ENCODE measurements at regions not wholly inside any gene's neighbourhood (a gene's known extent, or its start where the extent isn't known, plus 50 kb on each side); places are given as distances from the start of the nearest gene placed in this dataset.

GRCh38 chrX:9102956-9103355 lies 69.0 kb upstream of the FAM9B start:
- in situ Hi-C loops (cut with MboI): no loop called here
- Histone ChIP-seq H3K27ac (no peak overlapping the region), H2AFZ (no peak overlapping the region), H3K4me1 (ENCODE audit: insufficient read depth) (no peaks in the 10 kb centered on the region), H3K79me2 (ENCODE audit: insufficient read depth) (no peaks in the 10 kb centered on the region), H3K9ac (no peak overlapping the region), H4K20me1 (ENCODE audit: insufficient read depth) (no peaks in the 10 kb centered on the region), H3K9me3 (ENCODE audit: low read depth) (no peaks in the 10 kb centered on the region), H3F3A (ENCODE audit: insufficient read depth) (no peaks in the 10 kb centered on the region), H3K4me3 (no peak overlapping the region), H3K27me3 (replicated peaks; ENCODE audit: insufficient read depth) (no peaks in the 10 kb centered on the region), H3K36me3 (ENCODE audit: low read depth) (no peaks in the 10 kb centered on the region), H3K4me2 (ENCODE audit: unreplicated experiment) (no peak overlapping the region), H3K9me2 (ENCODE audit: insufficient read depth) (no peaks in the 10 kb centered on the region)
- WGBS, 2 experiments (ENCODE audit: low coverage in 1 of 2, low lambda C conversion rate in 2 of 2, missing lambda C conversion rate in 2 of 2): 16 to 22% methylated on average over 4 of the region's 4 CpGs
- no peak for TF ChIP-seq EZH2phosphoT487 (IDR thresholded peaks at IDR 0.05; ENCODE audit: insufficient read depth, low read depth)
- TF ChIP-seq EZH2 (IDR thresholded peaks at IDR 0.05; ENCODE audit: insufficient read depth, poor library complexity, severe bottlenecking): no peak
- no peak for DNase-seq

GRCh38 chrX:9108054-9108453 lies 74.1 kb upstream of the FAM9B start:
- Histone ChIP-seq H3K79me2 (ENCODE audit: insufficient read depth) (no peaks in the 10 kb centered on the region), H2AFZ (no peak overlapping the region), H3K4me1 (ENCODE audit: insufficient read depth) (no peaks in the 10 kb centered on the region), H3K9me3 (ENCODE audit: low read depth) (no peaks in the 10 kb centered on the region), H3K4me3 (no peak overlapping the region), H3K9me2 (ENCODE audit: insufficient read depth) (no peaks in the 10 kb centered on the region), H3K27me3 (replicated peaks; ENCODE audit: insufficient read depth) (no peaks in the 10 kb centered on the region), H3K27ac (no peak overlapping the region), H3K4me2 (ENCODE audit: unreplicated experiment) (no peak overlapping the region), H4K20me1 (ENCODE audit: insufficient read depth) (no peaks in the 10 kb centered on the region), H3F3A (ENCODE audit: insufficient read depth) (no peaks in the 10 kb centered on the region), H3K9ac (no peak overlapping the region), H3K36me3 (ENCODE audit: low read depth) (no peaks in the 10 kb centered on the region)
- no peak for TF ChIP-seq EZH2phosphoT487 (IDR thresholded peaks at IDR 0.05; ENCODE audit: insufficient read depth, low read depth)
- TF ChIP-seq EZH2 (IDR thresholded peaks at IDR 0.05; ENCODE audit: insufficient read depth, poor library complexity, severe bottlenecking): no peak
- WGBS, 2 experiments (ENCODE audit: low coverage in 1 of 2, low lambda C conversion rate in 2 of 2, missing lambda C conversion rate in 2 of 2): 7 to 11% methylated on average over 1 of the region's 1 CpG
- no peak for DNase-seq
- in situ Hi-C loops (cut with MboI): no loop called here

- no peak for DNase-seq
- H3K9me2 ChIP-seq (ENCODE audit: insufficient read depth): no peaks in the 10 kb centered on the region
These were observed 76.9 kb upstream of the FAM9B start for GRCh38 chrX:9110808-9111207.

GRCh38 chrX:9114245-9114644 lies 80.3 kb upstream of the FAM9B start:
- Histone ChIP-seq H3K4me3 (no peak overlapping the region), H3K27me3 (replicated peaks; ENCODE audit: insufficient read depth) (no peaks in the 10 kb centered on the region), H3K4me1 (ENCODE audit: insufficient read depth) (peaks cover 8% of the 10 kb centered on the region), H3K9ac (no peak overlapping the region), H3K79me2 (ENCODE audit: insufficient read depth) (no peaks in the 10 kb centered on the region), H3K4me2 (ENCODE audit: unreplicated experiment) (no peak overlapping the region), H3K27ac (no peak overlapping the region), H3K9me3 (ENCODE audit: low read depth) (no peaks in the 10 kb centered on the region), H3F3A (ENCODE audit: insufficient read depth) (no peaks in the 10 kb centered on the region), H3K9me2 (ENCODE audit: insufficient read depth) (no peaks in the 10 kb centered on the region), H3K36me3 (ENCODE audit: low read depth) (no peaks in the 10 kb centered on the region), H2AFZ (no peak overlapping the region), H4K20me1 (ENCODE audit: insufficient read depth) (no peaks in the 10 kb centered on the region)
- 100% methylated on average over 2 of the region's 2 CpGs for WGBS, 2 experiments (ENCODE audit: low coverage in 1 of 2, low lambda C conversion rate in 2 of 2, missing lambda C conversion rate in 2 of 2)
- in situ Hi-C loops (cut with MboI): no loop called here
- no peak for DNase-seq
- TF ChIP-seq EZH2 (IDR thresholded peaks at IDR 0.05; ENCODE audit: insufficient read depth, poor library complexity, severe bottlenecking) (no peak), EZH2phosphoT487 (IDR thresholded peaks at IDR 0.05; ENCODE audit: insufficient read depth, low read depth) (no peak)

More at GRCh38 chrX:9110808-9111207, 76.9 kb upstream of the FAM9B start:
- no peaks in the 10 kb centered on the region for H3K36me3 ChIP-seq (ENCODE audit: low read depth)
- no peaks in the 10 kb centered on the region for H3K4me1 ChIP-seq (ENCODE audit: insufficient read depth)
- no peaks in the 10 kb centered on the region for H3K9me3 ChIP-seq (ENCODE audit: low read depth)
- H4K20me1 ChIP-seq (ENCODE audit: insufficient read depth): no peaks in the 10 kb centered on the region
- no peak overlapping the region for H3K9ac ChIP-seq
- in situ Hi-C loops (cut with MboI): no loop called here
- no peaks in the 10 kb centered on the region for H3K27me3 ChIP-seq (replicated peaks; ENCODE audit: insufficient read depth)
- no peak overlapping the region for H3K27ac ChIP-seq
- H2AFZ ChIP-seq: no peak overlapping the region
- H3F3A ChIP-seq (ENCODE audit: insufficient read depth): no peaks in the 10 kb centered on the region
- TF ChIP-seq EZH2phosphoT487 (IDR thresholded peaks at IDR 0.05; ENCODE audit: insufficient read depth, low read depth) (no peak), EZH2 (IDR thresholded peaks at IDR 0.05; ENCODE audit: insufficient read depth, poor library complexity, severe bottlenecking) (no peak)
- no peaks in the 10 kb centered on the region for H3K79me2 ChIP-seq (ENCODE audit: insufficient read depth)
- WGBS, 2 experiments (ENCODE audit: low coverage in 1 of 2, low lambda C conversion rate in 2 of 2, missing lambda C conversion rate in 2 of 2): 38 to 43% methylated on average over 5 of the region's 5 CpGs
- H3K4me3 ChIP-seq: no peak overlapping the region
- H3K4me2 ChIP-seq (ENCODE audit: unreplicated experiment): no peak overlapping the region

- Histone ChIP-seq H3K27me3 (replicated peaks; ENCODE audit: insufficient read depth) (no peaks in the 10 kb centered on the region), H3K4me1 (ENCODE audit: insufficient read depth) (peaks cover 8% of the 10 kb centered on the region), H3K9me2 (ENCODE audit: insufficient read depth) (no peaks in the 10 kb centered on the region), H3K9me3 (ENCODE audit: low read depth) (no peaks in the 10 kb centered on the region), H3F3A (ENCODE audit: insufficient read depth) (no peaks in the 10 kb centered on the region), H3K27ac (no peak overlapping the region), H2AFZ (no peak overlapping the region; the same call in 1 of the 2 replicates), H3K9ac (no peak overlapping the region), H3K36me3 (ENCODE audit: low read depth) (no peaks in the 10 kb centered on the region), H3K4me2 (ENCODE audit: unreplicated experiment) (no peak overlapping the region), H4K20me1 (ENCODE audit: insufficient read depth) (no peaks in the 10 kb centered on the region), H3K4me3 (no peak overlapping the region), H3K79me2 (ENCODE audit: insufficient read depth) (no peaks in the 10 kb centered on the region)
- peak; percentile 67 for DNase-seq
- 0% methylated on average over 1 of the region's 1 CpG for WGBS, 2 experiments (ENCODE audit: low coverage in 1 of 2, low lambda C conversion rate in 2 of 2, missing lambda C conversion rate in 2 of 2)
- TF ChIP-seq EZH2phosphoT487 (IDR thresholded peaks at IDR 0.05; ENCODE audit: insufficient read depth, low read depth) (no peak), EZH2 (IDR thresholded peaks at IDR 0.05; ENCODE audit: insufficient read depth, poor library complexity, severe bottlenecking) (no peak)
- in situ Hi-C loops (cut with MboI): no loop called here
These were observed 83.9 kb upstream of the FAM9B start for GRCh38 chrX:9117851-9118250.

All from GM23248 (cell line).